ENCODE measurements at regions not wholly inside any gene's neighbourhood (a gene's known extent, or its start where the extent isn't known, plus 50 kb on each side); places are given as distances from the start of the nearest gene placed in this dataset.

GRCh38 chr9:80009204-80009603 is 437.4 kb downstream of the TLE4 start:
- Histone ChIP-seq H3K27me3 (replicated peaks in 1 of 4; ENCODE audit: control insufficient read depth in 3 of 4, extremely low read depth in 1 of 4, insufficient read depth in 3 of 4, low read length in 3 of 4) (no peaks in the 10 kb centered on the region), H2BK20ac (ENCODE audit: low read length) (no peak overlapping the region), H3K23me2 (ENCODE audit: low read depth, low read length) (no peaks in the 10 kb centered on the region), H3K14ac (ENCODE audit: insufficient read length) (no peak overlapping the region), H3K4me3 (ENCODE audit: extremely low read depth in 1 of 4, insufficient read depth in 2 of 4, low read depth in 3 of 4, low read length in 4 of 4) (no peak overlapping the region), H3K18ac (ENCODE audit: extremely low read depth, low read length) (no peak overlapping the region), H4K8ac (ENCODE audit: extremely low read depth, insufficient read depth, low read length) (no peak overlapping the region), H4K91ac (replicated peaks; ENCODE audit: insufficient read length, low read length) (no peak overlapping the region), H3K79me2 (ENCODE audit: control insufficient read depth in 1 of 2, insufficient read depth in 2 of 2, low read length in 2 of 2) (no peaks in the 10 kb centered on the region), H3K23ac (ENCODE audit: insufficient read length) (no peak overlapping the region), H3K4ac (replicated peaks; ENCODE audit: insufficient read length, low read depth, low read length) (no peak overlapping the region), H2BK5ac (ENCODE audit: low read depth, low read length) (no peak overlapping the region), H3K27ac (ENCODE audit: low read depth, low read length) (no peak overlapping the region), H3K79me1 (ENCODE audit: low read depth, low read length) (no peaks in the 10 kb centered on the region), H2BK12ac (ENCODE audit: low read depth, low read length) (no peak overlapping the region), H3K4me2 (ENCODE audit: insufficient read depth in 1 of 2, low read depth in 2 of 2, low read length in 2 of 2) (no peak overlapping the region), H2AFZ (ENCODE audit: low read length) (no peak overlapping the region), H3K4me1 (replicated peaks in 1 of 4; ENCODE audit: control insufficient read depth in 3 of 4, insufficient read depth in 4 of 4, low read length in 3 of 4) (no peaks in the 10 kb centered on the region), H4K20me1 (replicated peaks in 1 of 2; ENCODE audit: control insufficient read depth in 1 of 2, insufficient read depth in 2 of 2, low read length in 2 of 2) (no peaks in the 10 kb centered on the region), H4K5ac (ENCODE audit: insufficient read length, low read depth, low read length) (no peak overlapping the region), H3K9ac (replicated peaks in 1 of 4; ENCODE audit: extremely low read depth in 1 of 4, low read depth in 3 of 4, low read length in 3 of 4) (no peak overlapping the region), H3K36me3 (ENCODE audit: control insufficient read depth in 2 of 4, insufficient read depth in 4 of 4, low read length in 3 of 4) (no peaks in the 10 kb centered on the region), H3K9me3 (ENCODE audit: insufficient read depth in 2 of 2, low read depth in 1 of 2, low read length in 1 of 2) (no peaks in the 10 kb centered on the region), H2BK120ac (replicated peaks; ENCODE audit: low read depth, low read length) (no peak overlapping the region), H2BK15ac (ENCODE audit: low read length) (no peak overlapping the region), H3K56ac (replicated peaks; ENCODE audit: insufficient read length, low read depth, low read length) (no peak overlapping the region), H2AK5ac (ENCODE audit: low read depth, low read length) (no peak overlapping the region)
- ChIA-PET POLR2A (ENCODE audit: partially characterized antibody) (no interaction called here), CTCF (ENCODE audit: partially characterized antibody) (no interaction called here)
- 76% methylated on average over 3 of the region's 3 CpGs; no CpG with 5 or more reads in 1 of the 2 experiments for WGBS, 2 experiments (ENCODE audit: extremely low coverage in 1 of 2, insufficient coverage in 1 of 2, insufficient read length in 1 of 2, insufficient replicate concordance in 2 of 2, low coverage in 1 of 2, low lambda C conversion rate in 2 of 2, missing lambda C conversion rate in 1 of 2)
- TF ChIP-seq POLR2AphosphoS5 (IDR thresholded peaks at IDR 0.05; ENCODE audit: low read depth, low read length) (no peak), TAF1 (IDR thresholded peaks at IDR 0.05; ENCODE audit: low read depth, low read length) (no peak), YY1 (IDR thresholded peaks at IDR 0.05; ENCODE audit: low read depth, low read length) (no peak), ASH2L (IDR thresholded peaks at IDR 0.05; ENCODE audit: low read length) (no peak)
- DNase-seq (ENCODE audit: low read depth in 1 of 2, low spot score in 2 of 2) (no peak), FAIRE-seq (no peak)
